Middle frontal gyrus (tissue), 1 donor: ENCODE measurements at regions not wholly inside any gene's neighbourhood (a gene's known extent, or its start where the extent isn't known, plus 50 kb on each side); places are given as distances from the start of the nearest gene placed in this dataset.
"Not testable (repeated sequence)": the region's sequence is repeated elsewhere in the genome, so short reads cannot be mapped to it uniquely, and the experiment has no call there.

Experiments used
- DNase-seq: peaks from one replicate; pipeline ENCODE4 v3.0.0-alpha.2; 2015; ENCODE audit warnings: low spot score; ENCODE audit errors: extremely low spot score

DNA sequence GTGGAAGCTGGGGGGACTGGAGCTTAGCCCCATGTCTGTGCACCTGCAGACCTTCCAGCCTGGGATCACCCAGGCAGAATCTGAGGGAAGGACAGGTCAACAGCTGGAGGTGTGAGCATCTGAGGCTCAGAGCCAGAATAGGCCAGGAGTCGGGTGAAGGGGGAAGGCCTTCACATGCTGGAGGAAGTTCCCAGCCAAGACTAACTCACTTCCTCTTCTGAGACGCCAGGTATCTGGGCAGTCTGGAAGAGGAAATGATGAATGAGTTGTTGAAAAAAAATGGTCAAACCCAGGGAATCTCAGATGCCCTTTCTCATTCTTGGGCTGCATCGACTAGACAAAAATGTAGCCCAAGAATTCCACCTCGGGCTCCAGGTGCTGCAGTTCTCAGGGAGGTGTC lies 73.6 kb upstream of the TIAM2 start:
- no peak for DNase-seq

DNA sequence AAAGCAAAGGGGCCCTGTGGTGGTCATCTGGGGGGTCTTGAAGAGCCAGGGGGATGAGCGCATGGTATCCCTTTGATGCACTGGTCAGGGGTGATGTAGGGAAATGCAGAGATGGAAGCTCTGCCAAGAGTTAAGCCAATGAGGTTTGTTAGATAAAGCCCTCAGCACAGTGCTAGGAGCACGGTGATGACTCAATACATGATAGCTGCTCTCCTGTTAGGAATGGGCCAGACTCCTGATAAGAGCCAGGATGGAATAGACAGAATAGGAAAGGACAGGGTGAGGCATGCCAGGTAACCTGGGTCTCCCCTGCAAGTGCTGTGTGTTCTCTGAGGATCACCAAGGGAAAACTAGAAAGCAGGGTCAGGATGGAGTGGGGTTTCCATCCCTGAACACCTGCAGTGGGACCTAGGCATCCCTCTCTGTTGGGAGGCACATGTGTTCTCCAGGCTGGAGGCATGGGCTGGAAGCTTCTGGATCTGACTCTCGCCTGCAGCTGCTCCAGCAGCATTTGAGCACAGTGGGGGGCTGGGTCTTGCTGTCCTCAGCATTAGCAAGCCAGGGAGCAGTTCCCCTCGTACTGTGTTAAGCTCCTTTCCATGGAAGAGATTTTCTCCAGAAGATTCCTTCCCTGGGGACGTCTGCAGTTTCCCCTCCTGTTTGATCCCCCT lies 71.8 kb upstream of the TIAM2 start:
- DNase-seq = no peak

DNA sequence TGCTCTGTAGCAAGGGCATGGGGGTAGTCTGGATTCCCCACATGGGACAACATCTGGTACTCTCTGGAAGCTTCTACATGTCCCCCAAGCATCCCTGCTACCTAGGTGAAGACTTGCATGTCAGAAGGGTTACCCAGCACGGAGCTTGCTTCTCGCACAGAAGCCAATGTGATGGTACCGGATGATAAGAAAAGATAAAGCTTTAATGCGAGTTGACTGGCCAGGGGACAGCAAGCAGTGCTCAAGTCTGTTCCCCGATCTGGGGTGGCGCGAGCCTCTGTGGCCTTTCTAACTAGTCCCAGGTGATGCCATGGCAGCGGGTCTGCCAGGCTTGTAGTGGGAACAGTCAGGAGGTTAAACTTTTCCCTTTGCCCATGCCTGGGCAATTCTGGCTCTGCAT lies 70.0 kb upstream of the TIAM2 start:
- no peak for DNase-seq

DNA sequence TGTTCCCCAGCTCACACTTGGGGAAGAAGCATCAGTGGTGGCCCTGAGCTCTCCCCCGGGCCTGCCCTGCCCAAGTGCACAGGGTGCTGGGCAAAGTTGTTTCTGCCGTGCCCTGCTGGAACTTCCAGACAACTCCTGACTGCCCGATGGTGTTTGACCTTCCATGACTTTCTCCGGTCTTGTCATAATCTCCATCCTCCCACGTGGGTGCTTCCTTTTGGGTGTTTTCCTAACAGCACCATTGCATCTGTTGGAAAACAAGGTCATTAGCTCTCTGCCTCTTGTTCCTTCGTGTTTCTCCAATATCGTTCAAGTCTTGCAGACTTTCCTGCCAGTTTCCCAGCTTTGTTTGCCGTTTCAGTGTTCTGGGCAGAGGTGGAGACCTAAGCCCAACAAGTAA lies 68.7 kb upstream of the TIAM2 start:
- no peak for DNase-seq

DNA sequence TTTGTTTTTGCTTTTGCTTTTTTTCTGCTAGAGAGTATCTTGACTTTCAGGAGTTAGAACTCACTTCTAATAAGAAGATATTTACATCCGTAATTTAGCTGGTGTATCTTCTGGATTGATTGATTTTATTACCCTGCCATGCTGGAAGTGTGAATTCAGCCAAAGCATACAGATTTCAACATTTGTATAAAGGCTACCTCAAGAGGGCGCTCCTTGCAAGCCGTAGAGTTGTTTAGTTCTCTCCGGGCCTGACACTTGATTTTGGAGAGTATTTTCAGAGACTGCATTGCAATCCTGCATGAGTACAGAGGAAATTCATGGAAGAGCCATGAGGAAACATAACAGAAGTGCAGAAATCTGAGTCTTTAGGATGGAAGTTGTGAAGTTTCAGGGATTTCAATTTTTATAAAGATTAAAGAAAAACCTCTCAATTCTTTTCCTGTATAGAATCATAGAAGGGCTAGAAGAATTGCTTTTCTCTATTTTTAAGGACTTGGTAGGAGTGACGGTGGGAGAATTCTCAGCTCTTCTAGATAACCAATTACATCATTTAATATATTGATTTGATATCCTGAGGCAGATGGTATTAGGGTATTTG lies 66.7 kb upstream of the TIAM2 start:
- DNase-seq = peak; percentile 76

DNA sequence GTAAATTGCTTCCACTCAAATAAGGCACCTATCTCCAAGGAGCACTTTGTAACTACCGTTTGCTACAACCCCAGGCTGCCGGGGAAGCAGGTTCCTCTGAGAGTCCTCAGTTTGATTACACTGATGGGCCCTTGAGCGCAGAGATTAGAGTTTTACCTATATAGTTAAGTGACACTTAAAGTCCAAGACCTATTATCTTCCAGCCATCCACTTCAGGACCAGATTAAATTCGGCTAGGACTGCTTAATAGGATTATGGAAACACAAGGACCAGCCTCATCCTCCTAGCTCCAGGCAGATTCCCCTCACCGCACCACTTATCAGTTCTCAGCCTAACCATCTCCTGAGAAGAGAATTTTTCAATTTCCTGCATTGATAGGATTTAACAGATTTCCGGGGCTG lies 64.7 kb upstream of the TIAM2 start:
- DNase-seq = no peak

DNA sequence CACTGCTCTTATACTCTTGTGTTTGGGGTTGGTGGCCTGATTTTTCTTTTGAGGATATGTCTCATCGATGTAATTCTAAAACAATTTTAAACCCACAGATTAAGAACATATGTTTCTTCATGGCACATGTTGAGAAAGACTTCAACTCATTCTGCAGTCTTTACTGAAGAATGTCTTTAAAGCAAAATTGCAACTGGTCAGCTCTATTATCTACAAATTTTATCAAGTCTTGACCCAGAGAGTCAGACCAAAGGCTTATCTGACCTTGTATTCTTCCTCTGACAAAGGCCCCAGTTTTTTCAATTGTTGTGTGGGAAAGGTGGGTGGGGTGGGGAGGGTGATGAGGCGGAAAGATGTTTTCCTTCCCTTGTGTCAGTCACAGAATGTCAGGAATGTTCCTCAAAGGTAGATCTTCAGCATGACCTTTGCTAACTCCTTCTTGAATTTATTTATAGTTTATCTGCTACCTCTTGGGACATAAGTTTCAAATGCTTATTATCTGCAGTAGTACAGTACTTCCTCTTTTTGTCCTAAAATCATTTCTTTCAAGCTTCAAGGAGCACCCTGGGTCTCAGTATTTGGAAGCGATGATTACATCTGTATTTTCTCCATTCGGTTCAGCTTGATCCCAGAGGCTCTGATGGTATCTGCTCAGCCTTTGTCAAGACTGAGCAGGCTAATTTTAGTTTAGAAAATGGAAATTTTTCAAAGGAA lies 63.2 kb upstream of the TIAM2 start:
- no peak for DNase-seq

DNA sequence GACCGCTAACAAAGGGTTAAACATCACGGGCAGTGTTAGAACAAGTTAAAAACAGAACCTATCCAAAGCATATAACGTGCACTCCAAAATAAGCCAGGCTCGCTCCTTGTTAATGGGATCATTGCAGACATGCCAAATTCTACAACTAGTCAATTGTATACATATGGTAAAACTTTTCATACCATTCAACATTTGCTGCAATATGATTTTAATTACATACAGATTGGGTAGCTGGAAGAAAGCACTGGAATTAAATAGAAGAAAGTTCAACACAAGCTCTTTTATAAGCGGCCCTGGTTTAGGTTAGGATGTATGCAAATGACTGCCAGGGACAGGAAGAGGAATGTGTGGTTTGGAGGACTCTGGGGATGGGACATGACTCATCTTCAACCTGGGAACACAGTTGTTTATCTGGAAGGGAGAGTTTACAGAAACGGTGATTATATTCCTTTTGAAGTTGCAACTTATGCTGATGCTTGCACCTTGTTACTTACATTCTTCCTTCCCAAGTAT lies 62.5 kb upstream of the TIAM2 start:
- DNase-seq = no peak

DNA sequence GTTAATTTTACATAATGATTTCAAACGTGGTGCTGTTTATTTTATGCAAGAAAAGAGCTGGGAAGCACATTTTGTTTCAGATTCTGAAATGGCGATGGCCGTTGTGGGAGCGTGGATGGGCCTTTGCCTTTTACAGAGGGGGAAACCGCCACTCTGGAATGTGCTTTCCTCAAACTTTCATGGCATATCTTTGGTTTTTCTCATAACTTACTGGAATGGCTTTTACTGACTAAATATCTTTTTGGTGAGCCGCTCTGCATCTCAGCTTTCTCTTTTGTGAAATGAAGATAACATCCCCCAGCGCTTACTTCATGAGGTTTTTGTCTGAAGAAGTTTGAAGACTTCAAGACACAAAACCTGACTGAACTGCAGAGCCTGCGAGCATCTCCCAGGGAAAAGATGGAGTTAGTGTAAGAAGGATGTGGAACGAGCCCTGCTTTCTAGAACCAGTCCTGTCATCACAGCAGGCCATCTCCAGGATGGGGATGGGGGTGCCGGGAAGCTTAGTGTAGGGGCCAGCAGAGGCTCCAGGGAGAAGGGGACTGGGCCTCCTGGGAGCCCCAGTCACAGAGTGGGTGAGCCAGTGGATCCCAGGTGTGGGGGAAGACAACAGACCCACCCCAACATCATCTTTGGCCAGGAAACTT lies 61.8 kb upstream of the TIAM2 start:
- DNase-seq = no peak

DNA sequence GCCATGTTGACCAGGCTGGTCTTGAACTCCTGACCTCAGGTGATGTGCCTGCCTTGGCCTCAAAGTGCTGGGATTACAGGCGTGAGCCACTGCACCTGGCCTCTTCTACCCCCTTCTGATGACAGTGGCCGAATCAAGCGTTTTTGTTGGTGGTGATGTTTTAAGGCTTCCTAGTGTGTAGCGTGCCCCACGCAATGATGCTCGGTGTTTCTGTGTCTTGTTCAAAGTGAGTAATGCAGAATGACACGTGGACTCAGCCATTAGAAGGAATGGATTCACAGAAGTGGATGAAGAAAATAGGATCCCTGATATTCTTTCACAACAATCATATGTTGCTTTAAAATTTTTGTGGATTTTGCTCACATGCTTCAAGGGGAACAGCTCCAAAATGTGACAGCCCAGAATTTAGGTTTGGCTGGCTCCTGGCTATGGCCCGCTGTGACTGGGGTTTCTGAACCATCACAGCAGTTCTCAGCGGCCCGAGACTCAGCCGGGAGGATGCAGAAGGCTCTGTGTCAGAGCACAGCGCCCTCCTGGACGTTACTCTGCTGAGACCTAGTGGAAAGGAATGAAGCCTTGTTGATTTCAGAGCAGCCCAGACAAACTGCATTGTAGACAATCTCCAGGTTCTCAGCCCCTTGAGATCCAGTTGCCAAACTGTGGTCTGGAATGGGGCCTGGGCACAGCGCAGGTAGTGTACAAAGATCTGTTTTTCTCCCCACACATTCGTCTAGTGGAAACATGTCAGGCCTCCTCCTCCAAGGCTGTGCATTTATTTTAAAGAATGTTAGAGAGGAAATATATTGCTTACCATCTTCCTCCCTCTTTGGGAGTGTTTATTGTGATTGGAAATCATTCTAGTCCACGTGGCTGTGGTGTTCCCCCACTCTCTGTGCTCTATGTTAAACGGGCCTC lies 57.6 kb upstream of the TIAM2 start:
- DNase-seq = no peak

DNA sequence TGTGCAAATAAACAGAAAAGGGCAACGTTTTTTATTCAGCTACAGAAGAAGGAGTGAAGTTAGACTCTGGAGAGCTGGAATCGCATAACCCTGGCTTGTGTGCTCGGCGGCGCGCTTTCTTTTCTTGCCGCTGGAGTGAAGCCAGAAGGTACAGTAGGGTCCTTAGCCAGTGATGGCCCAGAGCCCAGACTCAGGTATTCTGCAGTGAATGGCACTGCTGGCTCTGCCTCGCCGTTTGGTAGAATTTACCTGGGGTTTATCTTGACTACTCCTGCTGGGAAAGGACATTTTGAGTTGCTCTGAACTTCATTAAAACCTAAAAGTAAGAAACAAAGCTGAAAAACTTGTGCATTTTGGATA lies 56.9 kb upstream of the TIAM2 start:
- DNase-seq = no peak

DNA sequence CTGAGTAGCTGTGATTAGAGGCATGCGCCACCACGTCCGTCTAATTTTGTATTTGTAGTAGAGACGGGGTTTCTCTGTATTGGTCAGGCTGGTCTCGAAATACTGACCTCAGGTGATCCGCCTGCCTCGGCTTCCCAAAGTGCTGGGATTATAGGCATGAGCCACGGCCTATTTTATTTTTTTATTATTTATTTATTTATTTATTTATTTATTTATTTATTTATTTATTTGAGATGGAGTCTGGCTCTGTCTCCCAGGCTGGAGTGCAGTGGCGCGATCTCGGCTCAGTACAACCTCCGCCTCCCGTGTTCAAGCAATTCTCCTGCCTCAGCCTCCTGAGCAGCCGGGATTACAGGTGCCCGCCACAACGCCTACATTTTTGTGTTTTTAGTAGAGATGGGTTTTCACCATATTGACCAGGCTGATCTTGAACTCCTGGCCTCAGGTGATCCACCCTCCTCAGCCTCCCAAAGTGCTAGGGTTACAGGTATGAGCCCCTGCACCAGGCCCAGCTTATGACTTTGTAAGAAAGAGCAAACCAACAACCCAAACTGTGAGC lies 56.3 kb upstream of the TIAM2 start:
- not testable (repeated sequence) for DNase-seq

DNA sequence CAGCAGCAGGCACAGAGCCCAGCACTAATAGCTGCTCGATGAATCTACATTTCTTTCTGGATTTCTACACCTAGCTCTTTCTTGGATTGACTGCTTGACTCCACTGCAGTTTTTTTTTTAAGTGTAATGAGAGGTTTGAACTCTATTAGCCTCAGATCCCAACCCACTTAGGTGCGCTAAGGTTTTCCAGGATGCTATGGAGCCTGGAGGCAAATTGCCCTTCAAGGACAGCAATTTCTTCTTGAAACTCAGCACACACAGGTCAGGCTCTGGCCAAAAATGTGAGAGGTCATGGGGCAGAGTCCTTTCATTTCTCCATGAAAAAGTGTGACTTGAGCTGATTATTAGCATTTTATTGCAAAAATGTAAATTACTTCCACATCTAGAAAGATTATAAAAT lies 52.3 kb upstream of the TIAM2 start:
- no peak for DNase-seq

DNA sequence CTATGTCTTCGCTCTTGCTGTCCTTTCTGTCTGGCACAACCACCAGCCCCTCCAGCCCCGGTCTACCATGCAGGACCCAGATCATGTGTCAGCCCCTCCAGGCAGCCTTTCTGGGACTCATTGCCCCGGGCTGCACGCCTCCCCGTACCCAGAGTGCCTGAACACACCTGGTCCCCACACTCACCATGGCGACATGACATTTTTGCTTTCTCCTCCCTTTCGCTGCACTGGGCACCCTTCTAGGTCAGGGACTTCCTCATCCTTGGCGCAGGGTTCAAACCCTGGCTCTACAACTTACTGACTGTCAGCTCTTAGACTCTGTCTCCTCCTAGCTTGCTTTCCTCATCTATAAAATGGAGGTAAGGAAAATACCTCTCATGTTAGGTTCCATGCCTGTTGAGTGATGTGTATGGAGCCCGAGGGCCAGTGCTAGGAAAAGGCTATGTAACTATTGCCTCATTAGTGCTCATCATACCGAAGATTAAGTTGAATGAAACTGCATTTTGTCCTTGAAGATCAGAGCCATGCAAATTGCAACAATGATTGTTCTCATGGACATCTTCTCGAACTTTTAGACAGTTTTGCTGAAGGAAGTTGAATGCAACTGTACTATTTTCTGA lies 49.7 kb upstream of the TIAM2 start:
- no peak for DNase-seq
